GM12878 (cell line): ENCODE measurements at regions not wholly inside any gene's neighbourhood (a gene's known extent, or its start where the extent isn't known, plus 50 kb on each side); places are given as distances from the start of the nearest gene placed in this dataset.

Experiments used
- ATAC-seq: fragments of 200-7000 bp; cut with Tn5 transposase; 3 replicates; pipeline ENCODE4 v1.9.1; 2020; ENCODE audit warnings: mild to moderate bottlenecking, moderate library complexity
- BruUV-seq: library from RNA; stranded (reverse); fragments of 400-500 nt; replicated peaks from 2 replicates; lab custom pipeline; 2021; lab: Mats Ljungman, UMichigan
- CTCF ChIA-PET: fragments of 300-600 bp; sonication (Branson Sonifier 250); formaldehyde crosslinking; extraction: SDS; loops from one replicate; lab custom pipeline; 2021; ENCODE audit warnings: inconsistent platforms; lab: Yijun Ruan, JAX
- POLR2A ChIA-PET: fragments of 350-600 bp; formaldehyde crosslinking; extraction: SDS; loops from one replicate; lab custom pipeline; 2021; ENCODE audit warnings: inconsistent platforms; lab: Charles Lee
- RAD21 ChIA-PET: fragments of 300-600 bp; sonication (Branson Sonifier 250); formaldehyde crosslinking; loops from one replicate; lab custom pipeline; 2023; ENCODE audit warnings: antibody characterized with exemption; ENCODE audit not compliant: unreplicated experiment; lab: Charles Lee
- SMC1A ChIA-PET: fragments of 300-600 bp; sonication (Branson Sonifier 250); formaldehyde crosslinking; loops from one replicate; lab custom pipeline; 2023; ENCODE audit not compliant: unreplicated experiment, uncharacterized antibody; lab: Charles Lee
- DNase-seq: peaks from one replicate; pipeline ENCODE4 v3.0.0-alpha.2; 2011; ENCODE audit warnings: low read depth, low spot score
- FAIRE-seq: peaks from 3 replicates; lab custom pipeline; 2011; peaks lifted over from hg19 to GRCh38; lab: Jason Lieb, UNC
- H2AFZ ChIP-seq: 2 replicates; pipeline ENCODE4 v1.6.0; 2011; ENCODE audit warnings: low read depth, low read length, control low read depth; ENCODE audit not compliant: control insufficient read depth
- H3K27ac ChIP-seq: 2 replicates; pipeline ENCODE4 v1.5.1; 2011; ENCODE audit warnings: control low read depth; ENCODE audit not compliant: control insufficient read depth, insufficient read depth
- H3K27me3 ChIP-seq, 2 experiments: replicated peaks in 1 of 2; 2 replicates each; pipeline versions ENCODE4 v1.6.0 to v1.6.1; 2011; ENCODE audit warnings: low read length in 1 of 2; ENCODE audit not compliant: control insufficient read depth in 2 of 2, insufficient read depth in 2 of 2
- H3K36me3 ChIP-seq, 2 experiments: 2 replicates each; pipeline ENCODE4 v1.5.1; 2011; ENCODE audit warnings: low read length in 1 of 2; ENCODE audit not compliant: control insufficient read depth in 2 of 2, insufficient read depth in 2 of 2
- H3K4me1 ChIP-seq: 2 replicates; pipeline ENCODE4 v1.6.1; 2011; ENCODE audit warnings: mild to moderate bottlenecking, low read length, moderate library complexity, mixed read lengths; ENCODE audit not compliant: control insufficient read depth, insufficient read depth
- H3K4me2 ChIP-seq: 2 replicates; pipeline ENCODE4 v1.6.0; 2011; ENCODE audit warnings: control low read depth; ENCODE audit not compliant: control insufficient read depth, insufficient read depth
- H3K4me3 ChIP-seq: fragments of 200-600 bp; sonication (generic); 2 replicates; pipeline ENCODE4 v1.5.1; 2016
- H3K79me2 ChIP-seq: 2 replicates; pipeline ENCODE4 v1.6.0; 2011; ENCODE audit warnings: low read length; ENCODE audit not compliant: control insufficient read depth, insufficient read depth
- H3K9ac ChIP-seq: 2 replicates; pipeline ENCODE4 v1.8.0; 2011; ENCODE audit warnings: low read length, control low read depth, mixed read lengths; ENCODE audit not compliant: control insufficient read depth, insufficient read depth
- H3K9me3 ChIP-seq: replicated peaks from 3 replicates; pipeline ENCODE4 v1.5.1; 2011; ENCODE audit warnings: mild to moderate bottlenecking, low read length; ENCODE audit not compliant: control insufficient read depth, insufficient read depth
- H4K20me1 ChIP-seq: 2 replicates; pipeline ENCODE4 v1.6.0; 2011; ENCODE audit not compliant: control insufficient read depth, insufficient read depth
- CEBPB ChIP-seq, 2 experiments: fragments of 150-350 bp in 1 of 2; IDR thresholded peaks; 2 replicates each; pipeline ENCODE4 v1.6.1; 2012 to 2014; ENCODE audit warnings: low read depth in 2 of 2, low read length in 2 of 2, borderline replicate concordance in 1 of 2, inconsistent platforms in 1 of 2
- DPF2 ChIP-seq: fragments of 450-650 bp; IDR thresholded peaks from 2 replicates; pipeline ENCODE4 v1.6.1; 2017; ENCODE audit warnings: mild to moderate bottlenecking
- EZH2 ChIP-seq: IDR thresholded peaks from 2 replicates; pipeline ENCODE4 v1.6.1; 2012; ENCODE audit warnings: low read depth, mild to moderate bottlenecking, control low read depth, inconsistent platforms, low read length, borderline replicate concordance; ENCODE audit not compliant: control insufficient read depth
- MEF2A ChIP-seq: IDR thresholded peaks from 2 replicates; pipeline ENCODE4 v1.6.1; 2011; ENCODE audit warnings: low read depth, mild to moderate bottlenecking, low read length, moderate library complexity; ENCODE audit not compliant: insufficient read depth
- MEF2B ChIP-seq: fragments of 450-650 bp; IDR thresholded peaks from 2 replicates; pipeline ENCODE4 v1.6.1; 2018; ENCODE audit warnings: mild to moderate bottlenecking, moderate library complexity; ENCODE audit not compliant: partially characterized antibody, poor library complexity, severe bottlenecking
- MXI1 ChIP-seq: fragments of 150-350 bp; IDR thresholded peaks from 2 replicates; pipeline ENCODE4 v1.6.1; 2011; ENCODE audit warnings: low read depth, mild to moderate bottlenecking, inconsistent platforms, low read length, improper control_type of control experiment
- NFYB ChIP-seq: IDR thresholded peaks from 2 replicates; pipeline ENCODE4 v1.6.1; 2011; ENCODE audit warnings: low read depth, mild to moderate bottlenecking, low read length, improper control_type of control experiment, moderate library complexity; ENCODE audit not compliant: insufficient read depth
- NR2C1 ChIP-seq: fragments of 450-650 bp; IDR thresholded peaks from 2 replicates; pipeline ENCODE4 v1.6.1; 2017; ENCODE audit warnings: antibody characterized with exemption, mild to moderate bottlenecking, moderate library complexity
- PAX5 ChIP-seq: IDR thresholded peaks from 2 replicates; pipeline ENCODE4 v1.6.1; 2011; ENCODE audit warnings: low read depth, low read length, borderline replicate concordance
- PKNOX1 ChIP-seq: fragments of 450-650 bp; IDR thresholded peaks from 2 replicates; pipeline ENCODE4 v1.6.1; 2016; ENCODE audit warnings: mild to moderate bottlenecking
- USF1 ChIP-seq: IDR thresholded peaks from 2 replicates; pipeline ENCODE4 v1.6.1; 2011; ENCODE audit warnings: borderline replicate concordance, low read depth, mild to moderate bottlenecking, moderate library complexity, mixed read lengths, low read length; ENCODE audit not compliant: insufficient read depth; ENCODE audit errors: extremely low read length
- ZNF217 ChIP-seq: fragments of 450-650 bp; IDR thresholded peaks from 2 replicates; pipeline ENCODE4 v1.6.1; 2017; ENCODE audit warnings: antibody characterized with exemption, mild to moderate bottlenecking
- ZSCAN29 ChIP-seq: fragments of 450-650 bp; IDR thresholded peaks from 2 replicates; pipeline ENCODE4 v1.6.1; 2017; ENCODE audit warnings: mild to moderate bottlenecking, moderate library complexity
- ZZZ3 ChIP-seq: IDR thresholded peaks from 2 replicates; pipeline ENCODE4 v1.6.1; 2011; ENCODE audit warnings: low read depth; ENCODE audit not compliant: control insufficient read depth, insufficient read length
- WGBS: methylation state at CpG from one replicate; pipeline ENCODE4 v1.1.6; 2016; ENCODE audit warnings: low lambda C conversion rate; ENCODE audit not compliant: insufficient replicate concordance, insufficient coverage; ENCODE audit errors: missing lambda C conversion rate; 5-methylcytosine and 5-hydroxymethylcytosine counted together
- in situ Hi-C: fragments of 300-500 bp; cut with MboI; formaldehyde crosslinking; loops from 9 replicates; pipeline ENCODE4 v1.14.3; 2018; ENCODE audit warnings: mixed read lengths
- intact Hi-C: fragments of 100-400 bp; cut with micrococcal nuclease; formaldehyde crosslinking; loops from one replicate; pipeline ENCODE4 v1.14.2; 2022; ENCODE audit not compliant: unreplicated experiment
- TF ChIP-seq, protein P1 (sequence below): fragments of 450-650 bp; IDR thresholded peaks from 2 replicates; pipeline ENCODE4 v1.6.1; 2018; ENCODE audit warnings: mild to moderate bottlenecking, low read depth, moderate library complexity; ENCODE audit not compliant: partially characterized antibody
- TF ChIP-seq, protein P2 (sequence below): fragments of 450-650 bp; IDR thresholded peaks from 2 replicates; pipeline ENCODE4 v1.6.1; 2017; ENCODE audit warnings: borderline replicate concordance

- RAD21 ChIA-PET: no interaction called here
- H3K4me2 ChIP-seq: no peak overlapping the region
- H3K36me3 ChIP-seq: no peaks in the 10 kb centered on the region
- no peak overlapping the region for H3K9ac ChIP-seq
- DNase-seq: no peak
- H3K4me3 ChIP-seq: no peak overlapping the region
- FAIRE-seq: no peak
- ATAC-seq: peak; percentile 68
- H4K20me1 ChIP-seq: no peaks in the 10 kb centered on the region
- H3K9me3 ChIP-seq: no peaks in the 10 kb centered on the region
- SMC1A ChIA-PET: interaction anchor here (0.6 to 1.6 kb wide), 4 partner anchors 85 to 478 kb away, joined by 3 read pairs; no protein-coding TSS in a partner anchor
- no peaks in the 10 kb centered on the region for H3K79me2 ChIP-seq
- H3K27me3 ChIP-seq: no peaks in the 10 kb centered on the region; a peak in 1 of 4 replicates
- in situ Hi-C loops: loop anchor here (10.0 kb wide), 1 partner anchor 353 kb away; no protein-coding TSS in a partner anchor
- H2AFZ ChIP-seq: no peak overlapping the region
- BruUV-seq: no TSS peak
- no peaks in the 10 kb centered on the region for H3K4me1 ChIP-seq
- no peak overlapping the region for H3K27ac ChIP-seq
- POLR2A ChIA-PET: no interaction called here
- intact Hi-C loops: loop anchor here (5.0 kb wide), 1 partner anchor 355 kb away; no protein-coding TSS in a partner anchor
- whole genome bisulfite sequencing: 56% methylated on average over 16 of the region's 16 CpGs
- CTCF ChIA-PET: interaction anchor here (0.6 to 1.3 kb wide), 4 partner anchors 19 to 479 kb away, joined by 3 to 6 read pairs (median 4); no protein-coding TSS in a partner anchor
- TF ChIP-seq, protein P1, sequence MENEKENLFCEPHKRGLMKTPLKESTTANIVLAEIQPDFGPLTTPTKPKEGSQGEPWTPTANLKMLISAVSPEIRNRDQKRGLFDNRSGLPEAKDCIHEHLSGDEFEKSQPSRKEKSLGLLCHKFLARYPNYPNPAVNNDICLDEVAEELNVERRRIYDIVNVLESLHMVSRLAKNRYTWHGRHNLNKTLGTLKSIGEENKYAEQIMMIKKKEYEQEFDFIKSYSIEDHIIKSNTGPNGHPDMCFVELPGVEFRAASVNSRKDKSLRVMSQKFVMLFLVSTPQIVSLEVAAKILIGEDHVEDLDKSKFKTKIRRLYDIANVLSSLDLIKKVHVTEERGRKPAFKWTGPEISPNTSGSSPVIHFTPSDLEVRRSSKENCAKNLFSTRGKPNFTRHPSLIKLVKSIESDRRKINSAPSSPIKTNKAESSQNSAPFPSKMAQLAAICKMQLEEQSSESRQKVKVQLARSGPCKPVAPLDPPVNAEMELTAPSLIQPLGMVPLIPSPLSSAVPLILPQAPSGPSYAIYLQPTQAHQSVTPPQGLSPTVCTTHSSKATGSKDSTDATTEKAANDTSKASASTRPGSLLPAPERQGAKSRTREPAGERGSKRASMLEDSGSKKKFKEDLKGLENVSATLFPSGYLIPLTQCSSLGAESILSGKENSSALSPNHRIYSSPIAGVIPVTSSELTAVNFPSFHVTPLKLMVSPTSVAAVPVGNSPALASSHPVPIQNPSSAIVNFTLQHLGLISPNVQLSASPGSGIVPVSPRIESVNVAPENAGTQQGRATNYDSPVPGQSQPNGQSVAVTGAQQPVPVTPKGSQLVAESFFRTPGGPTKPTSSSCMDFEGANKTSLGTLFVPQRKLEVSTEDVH: no peak
- TF ChIP-seq MEF2B (no peak), MEF2A (no peak), ZSCAN29 (no peak), USF1 (no peak), ZZZ3 (no peak), NR2C1 (no peak), EZH2 (no peak), PAX5 (no peak), ZNF217 (no peak), MXI1 (no peak), PKNOX1 (no peak), NFYB (no peak), DPF2 (no peak), CEBPB (IDR thresholded peaks at IDR 0.05; ENCODE audit: borderline replicate concordance in 1 of 2, low read depth in 2 of 2, low read length in 2 of 2) (no peak)
- TF ChIP-seq, protein P2, sequence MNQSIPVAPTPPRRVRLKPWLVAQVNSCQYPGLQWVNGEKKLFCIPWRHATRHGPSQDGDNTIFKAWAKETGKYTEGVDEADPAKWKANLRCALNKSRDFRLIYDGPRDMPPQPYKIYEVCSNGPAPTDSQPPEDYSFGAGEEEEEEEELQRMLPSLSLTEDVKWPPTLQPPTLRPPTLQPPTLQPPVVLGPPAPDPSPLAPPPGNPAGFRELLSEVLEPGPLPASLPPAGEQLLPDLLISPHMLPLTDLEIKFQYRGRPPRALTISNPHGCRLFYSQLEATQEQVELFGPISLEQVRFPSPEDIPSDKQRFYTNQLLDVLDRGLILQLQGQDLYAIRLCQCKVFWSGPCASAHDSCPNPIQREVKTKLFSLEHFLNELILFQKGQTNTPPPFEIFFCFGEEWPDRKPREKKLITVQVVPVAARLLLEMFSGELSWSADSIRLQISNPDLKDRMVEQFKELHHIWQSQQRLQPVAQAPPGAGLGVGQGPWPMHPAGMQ: no peak
Measured at GRCh38 chr10:76631884-76632766, 1005.5 kb downstream of the KCNMA1 start.
